A549 (cell line): ENCODE measurements at regions not wholly inside any gene's neighbourhood (a gene's known extent, or its start where the extent isn't known, plus 50 kb on each side); places are given as distances from the start of the nearest gene placed in this dataset.

Source experiments
- ATAC-seq, 2 experiments: fragments of 200-7000 bp in 1 of 2; fragments of >200 bp in 1 of 2; cut with Nextera tagmentation in 1 of 2; cut with Tn5 transposase in 1 of 2; 3 replicates each; pipeline versions ENCODE4 v1.8.0 to v1.9.1; 2018 to 2020; ENCODE audit warnings: mild to moderate bottlenecking in 1 of 2, moderate library complexity in 1 of 2
- CTCF ChIA-PET: fragments of 300-600 bp; sonication (Branson Sonifier 250); formaldehyde crosslinking; extraction: SDS; loops from one replicate; lab custom pipeline; 2021; ENCODE audit warnings: antibody characterized with exemption, inconsistent platforms; lab: Yijun Ruan, JAX
- POLR2A ChIA-PET: fragments of 350-600 bp; formaldehyde crosslinking; extraction: SDS; loops from one replicate; lab custom pipeline; 2021; ENCODE audit warnings: antibody characterized with exemption, inconsistent platforms; lab: Yijun Ruan, JAX
- DNase-seq, 2 experiments: peaks; one replicate each; pipeline versions ENCODE4 v3.0.0 to v3.0.0-alpha.2; 2011 to 2016; ENCODE audit warnings: low read depth in 1 of 2, low spot score in 1 of 2
- FAIRE-seq: peaks from 2 replicates; lab custom pipeline; 2011; peaks lifted over from hg19 to GRCh38; lab: Jason Lieb, UNC
- H3K27ac ChIP-seq, 2 experiments: fragments of >200 bp; sonication (Bioruptor Twin); formaldehyde crosslinking; 3 replicates each; pipeline ENCODE4 v1.5.1; 2016 to 2017
- H3K4me1 ChIP-seq: fragments of >200 bp; sonication (Bioruptor Twin); formaldehyde crosslinking; 3 replicates; pipeline ENCODE4 v1.6.1; 2016
- H3K4me2 ChIP-seq: fragments of >200 bp; sonication (Bioruptor Twin); formaldehyde crosslinking; 3 replicates; pipeline ENCODE4 v1.6.1; 2016
- H3K4me3 ChIP-seq: fragments of >200 bp; sonication (Bioruptor Twin); formaldehyde crosslinking; 3 replicates; pipeline ENCODE4 v1.5.1; 2016
- H3K9me3 ChIP-seq: fragments of >200 bp; sonication (Bioruptor Twin); formaldehyde crosslinking; 3 replicates; pipeline ENCODE4 v1.6.1; 2016
- CBX8 ChIP-seq: fragments of 200-600 bp; sonication (generic); IDR thresholded peaks from 2 replicates; pipeline ENCODE4 v1.6.1; 2016
- CHD2 ChIP-seq: fragments of 150-350 bp; IDR thresholded peaks from 2 replicates; pipeline ENCODE4 v1.6.1; 2014; ENCODE audit warnings: low read length; ENCODE audit not compliant: partially characterized antibody
- EHF ChIP-seq: fragments of 250-450 bp; sonication (Bioruptor Pico); IDR thresholded peaks from 2 replicates; pipeline ENCODE4 v1.5.0; 2020; ENCODE audit warnings: mild to moderate bottlenecking
- ESRRA ChIP-seq: fragments of 150-350 bp; IDR thresholded peaks from 2 replicates; pipeline ENCODE4 v1.6.1; 2014; ENCODE audit warnings: mild to moderate bottlenecking, low read length, borderline replicate concordance
- FOSB ChIP-seq: fragments of 250-450 bp; sonication (Bioruptor Pico); IDR thresholded peaks from 2 replicates; pipeline ENCODE4 v1.5.0; 2020; ENCODE audit warnings: mild to moderate bottlenecking, moderate library complexity
- FOXS1 ChIP-seq: fragments of 250-450 bp; sonication (Bioruptor Pico); IDR thresholded peaks from 2 replicates; pipeline ENCODE4 v1.5.0; 2020; ENCODE audit warnings: mild to moderate bottlenecking, moderate library complexity
- GATA3 ChIP-seq: IDR thresholded peaks from 2 replicates; pipeline ENCODE4 v1.6.1; 2012; ENCODE audit warnings: borderline replicate concordance
- HOXB13 ChIP-seq: fragments of 250-450 bp; sonication (Bioruptor Pico); IDR thresholded peaks from 2 replicates; pipeline ENCODE4 v1.5.0; 2020; ENCODE audit warnings: low read depth, mild to moderate bottlenecking, moderate library complexity
- MAFK ChIP-seq: fragments of 450-650 bp; IDR thresholded peaks from 2 replicates; pipeline ENCODE4 v1.6.1; 2014; ENCODE audit not compliant: partially characterized antibody
- MAZ ChIP-seq: fragments of 150-350 bp; IDR thresholded peaks from 2 replicates; pipeline ENCODE4 v1.6.1; 2014; ENCODE audit warnings: antibody characterized with exemption, low read depth, low read length, borderline replicate concordance
- MYC ChIP-seq: IDR thresholded peaks from 2 replicates; pipeline ENCODE4 v1.6.1; 2012; ENCODE audit warnings: mild to moderate bottlenecking, inconsistent platforms, low read length, improper control_type of control experiment, borderline replicate concordance
- NPAS2 ChIP-seq: fragments of 250-450 bp; sonication (Bioruptor Pico); IDR thresholded peaks from 2 replicates; pipeline ENCODE4 v1.8.0; 2022; ENCODE audit warnings: mild to moderate bottlenecking, moderate library complexity, borderline replicate concordance
- PHF8 ChIP-seq: fragments of 200-600 bp; sonication (generic); IDR thresholded peaks from 2 replicates; pipeline ENCODE4 v1.6.1; 2016; ENCODE audit warnings: low read depth, mild to moderate bottlenecking, antibody characterized with exemption, moderate library complexity, borderline replicate concordance
- RCOR1 ChIP-seq: fragments of 150-350 bp; IDR thresholded peaks from 2 replicates; pipeline ENCODE4 v1.6.1; 2014; ENCODE audit warnings: antibody characterized with exemption, low read length, low read depth
- REST ChIP-seq: fragments of 200-600 bp; sonication (generic); IDR thresholded peaks from 2 replicates; pipeline ENCODE4 v1.6.1; 2016; ENCODE audit warnings: antibody characterized with exemption, mild to moderate bottlenecking, moderate library complexity
- TFCP2L1 ChIP-seq: fragments of 250-450 bp; sonication (Bioruptor Pico); IDR thresholded peaks from 2 replicates; pipeline ENCODE4 v1.5.0; 2021; ENCODE audit warnings: mild to moderate bottlenecking
- USF2 ChIP-seq: fragments of 450-650 bp; IDR thresholded peaks from 2 replicates; pipeline ENCODE4 v1.6.1; 2014; ENCODE audit warnings: antibody characterized with exemption
- ZNF302 ChIP-seq: fragments of 250-450 bp; sonication (Bioruptor Pico); IDR thresholded peaks from 2 replicates; pipeline ENCODE4 v1.9.0; 2021; ENCODE audit warnings: inconsistent platforms, mild to moderate bottlenecking, moderate library complexity
- ZSCAN20 ChIP-seq: fragments of 250-450 bp; sonication (Bioruptor Pico); IDR thresholded peaks from 2 replicates; pipeline ENCODE4 v1.8.0; 2022; ENCODE audit warnings: mild to moderate bottlenecking, moderate library complexity
- WGBS: methylation state at CpG from one replicate; pipeline ENCODE4 v1.1.6; 2017; ENCODE audit errors: missing lambda C conversion rate; 5-methylcytosine and 5-hydroxymethylcytosine counted together
- TF ChIP-seq, protein P1 (sequence below): fragments of >200 bp; sonication (Bioruptor Twin); formaldehyde crosslinking; IDR thresholded peaks from 3 replicates; pipeline ENCODE4 v1.5.1; 2016

GRCh38 chr4:178633263-178633662, 1191.0 kb upstream of the AGA start (continued):
- TF ChIP-seq REST, result no peak

GRCh38 chr4:178664621-178665020, 1222.4 kb upstream of the AGA start:
- H3K4me1 ChIP-seq, result no peaks in the 10 kb centered on the region
- ChIA-PET POLR2A (no interaction called here), CTCF (no interaction called here)
- H3K27ac ChIP-seq, result no peak overlapping the region
- no peaks in the 10 kb centered on the region for H3K9me3 ChIP-seq
- H3K4me2 ChIP-seq, result no peak overlapping the region
- no peak for ATAC-seq
- no peak for DNase-seq
- no peak for TF ChIP-seq RCOR1
- no peak for TF ChIP-seq HOXB13
- no peak for FAIRE-seq
- 21% methylated on average over 1 of the region's 1 CpG for WGBS
- H3K4me3 ChIP-seq, result no peak overlapping the region

GRCh38 chr4:178665916-178666315, 1223.7 kb upstream of the AGA start:
- no peak overlapping the region for H3K4me2 ChIP-seq
- ATAC-seq (no peak), FAIRE-seq (no peak), DNase-seq (no peak)
- no peak overlapping the region for H3K27ac ChIP-seq
- 33% methylated on average over 5 of the region's 5 CpGs for WGBS
- H3K9me3 ChIP-seq, result no peaks in the 10 kb centered on the region
- no peaks in the 10 kb centered on the region for H3K4me1 ChIP-seq
- TF ChIP-seq HOXB13 (no peak), EHF (CRISPR knock-in tag) (no peak), NPAS2 (CRISPR knock-in tag) (no peak), FOXS1 (no peak), MYC (no peak), CHD2 (no peak), GATA3 (no peak), ZNF302 (CRISPR knock-in tag) (no peak), MAZ (no peak)
- no peak overlapping the region for H3K4me3 ChIP-seq
- ChIA-PET CTCF (no interaction called here), POLR2A (no interaction called here)

DNA sequence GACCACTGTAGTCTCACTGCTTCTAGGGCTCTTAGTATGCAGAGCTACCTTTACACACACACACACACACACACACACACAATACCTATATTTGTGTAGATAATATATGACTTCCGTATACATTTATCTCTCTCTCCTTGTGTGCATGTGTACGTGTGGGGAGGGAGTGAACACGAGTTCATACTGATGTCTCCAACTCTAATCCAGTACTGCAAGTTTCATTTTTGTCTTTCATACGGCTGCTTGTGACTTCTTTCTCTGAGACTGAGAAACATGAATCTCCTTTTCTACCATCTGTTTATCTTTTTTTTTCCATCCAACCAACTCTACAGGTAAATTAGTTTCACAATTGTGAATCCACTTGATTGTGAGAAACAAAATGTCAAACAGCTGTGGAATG, 1229.5 kb upstream of the AGA start:
- DNase-seq, result no peak
- no peak for TF ChIP-seq MAZ
- no peak for FAIRE-seq
- H3K4me2 ChIP-seq, result no peak overlapping the region
- WGBS, result 24% methylated on average over 4 of the region's 4 CpGs
- ChIA-PET CTCF (no interaction called here), POLR2A (no interaction called here)
- H3K9me3 ChIP-seq, result no peaks in the 10 kb centered on the region
- no peaks in the 10 kb centered on the region for H3K4me1 ChIP-seq
- H3K27ac ChIP-seq, result no peak overlapping the region
- no peak overlapping the region for H3K4me3 ChIP-seq
- ATAC-seq, result no peak

GRCh38 chr4:178672512-178672911, 1230.3 kb upstream of the AGA start:
- ChIA-PET CTCF (no interaction called here), POLR2A (no interaction called here)
- TF ChIP-seq, protein P1, sequence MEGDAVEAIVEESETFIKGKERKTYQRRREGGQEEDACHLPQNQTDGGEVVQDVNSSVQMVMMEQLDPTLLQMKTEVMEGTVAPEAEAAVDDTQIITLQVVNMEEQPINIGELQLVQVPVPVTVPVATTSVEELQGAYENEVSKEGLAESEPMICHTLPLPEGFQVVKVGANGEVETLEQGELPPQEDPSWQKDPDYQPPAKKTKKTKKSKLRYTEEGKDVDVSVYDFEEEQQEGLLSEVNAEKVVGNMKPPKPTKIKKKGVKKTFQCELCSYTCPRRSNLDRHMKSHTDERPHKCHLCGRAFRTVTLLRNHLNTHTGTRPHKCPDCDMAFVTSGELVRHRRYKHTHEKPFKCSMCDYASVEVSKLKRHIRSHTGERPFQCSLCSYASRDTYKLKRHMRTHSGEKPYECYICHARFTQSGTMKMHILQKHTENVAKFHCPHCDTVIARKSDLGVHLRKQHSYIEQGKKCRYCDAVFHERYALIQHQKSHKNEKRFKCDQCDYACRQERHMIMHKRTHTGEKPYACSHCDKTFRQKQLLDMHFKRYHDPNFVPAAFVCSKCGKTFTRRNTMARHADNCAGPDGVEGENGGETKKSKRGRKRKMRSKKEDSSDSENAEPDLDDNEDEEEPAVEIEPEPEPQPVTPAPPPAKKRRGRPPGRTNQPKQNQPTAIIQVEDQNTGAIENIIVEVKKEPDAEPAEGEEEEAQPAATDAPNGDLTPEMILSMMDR, result no peak
- no peak for TF ChIP-seq MAFK
- no peak for TF ChIP-seq TFCP2L1 (CRISPR knock-in tag)
- TF ChIP-seq FOSB (CRISPR knock-in tag), result no peak
- no peak for TF ChIP-seq REST
- no peak for TF ChIP-seq CHD2
- no peak for TF ChIP-seq USF2
- no peak for TF ChIP-seq PHF8
- TF ChIP-seq ZSCAN20 (CRISPR knock-in tag), result no peak
- TF ChIP-seq CBX8, result no peak
- TF ChIP-seq ESRRA, result no peak
- TF ChIP-seq NPAS2 (CRISPR knock-in tag), result no peak

More at GRCh38 chr4:178672512-178672911, 1230.3 kb upstream of the AGA start:
- H3K4me2 ChIP-seq, result no peak overlapping the region
- no peak for ATAC-seq
- 36% methylated on average over 1 of the region's 1 CpG for WGBS
- no peak overlapping the region for H3K27ac ChIP-seq
- H3K4me3 ChIP-seq, result no peak overlapping the region
- no peak for FAIRE-seq
- H3K9me3 ChIP-seq, result no peaks in the 10 kb centered on the region
- H3K4me1 ChIP-seq, result no peaks in the 10 kb centered on the region
- DNase-seq, result no peak
